ENCODE measurements at regions not wholly inside any gene's neighbourhood (a gene's known extent, or its start where the extent isn't known, plus 50 kb on each side); places are given as distances from the start of the nearest gene placed in this dataset.
A peak's percentile ranks its signal among the peaks of the same experiment; 100 is the strongest.
"Not testable (repeated sequence)": the region's sequence is repeated elsewhere in the genome, so short reads cannot be mapped to it uniquely, and the experiment has no call there.

DNA sequence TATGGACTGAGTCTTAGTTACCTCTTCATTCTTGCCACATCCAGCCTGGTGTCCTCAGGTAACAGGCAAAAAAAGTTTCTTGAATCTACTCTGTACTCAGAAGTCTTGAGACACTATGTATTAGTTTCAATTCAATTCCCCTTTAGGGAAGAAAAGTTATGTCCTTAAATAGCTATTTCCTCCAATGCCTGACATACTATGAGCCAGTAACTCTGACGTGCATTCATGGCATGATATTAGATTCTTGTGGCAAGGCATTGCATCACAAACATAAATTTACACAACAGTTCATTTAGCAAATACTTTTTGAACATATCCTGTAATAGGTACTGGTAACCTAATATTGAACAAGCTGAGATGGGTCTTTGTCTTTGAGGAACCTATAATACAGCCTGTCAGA, 109.3 kb upstream of the FOXB1 start:
- DNase-seq: no peak

DNA sequence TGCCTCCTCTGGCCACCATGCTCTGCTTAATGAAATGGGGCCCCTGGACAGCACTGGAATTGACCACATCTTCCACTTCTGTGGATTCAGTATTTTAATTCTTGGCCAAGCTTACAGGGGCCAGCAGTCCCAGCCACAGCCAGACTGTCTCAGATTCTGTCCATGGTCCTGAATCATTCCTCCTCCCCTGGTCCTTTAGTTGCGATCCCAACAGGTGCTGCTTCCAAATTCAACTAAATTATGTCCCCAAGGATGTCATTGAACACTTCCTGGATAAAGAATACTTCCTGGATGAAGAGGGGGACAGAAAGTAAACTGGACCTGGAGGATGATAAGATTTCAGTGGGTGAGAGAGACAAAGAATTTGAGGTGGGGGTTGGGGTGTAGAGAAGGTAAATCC, 111.1 kb upstream of the FOXB1 start:
- no peak for DNase-seq

DNA sequence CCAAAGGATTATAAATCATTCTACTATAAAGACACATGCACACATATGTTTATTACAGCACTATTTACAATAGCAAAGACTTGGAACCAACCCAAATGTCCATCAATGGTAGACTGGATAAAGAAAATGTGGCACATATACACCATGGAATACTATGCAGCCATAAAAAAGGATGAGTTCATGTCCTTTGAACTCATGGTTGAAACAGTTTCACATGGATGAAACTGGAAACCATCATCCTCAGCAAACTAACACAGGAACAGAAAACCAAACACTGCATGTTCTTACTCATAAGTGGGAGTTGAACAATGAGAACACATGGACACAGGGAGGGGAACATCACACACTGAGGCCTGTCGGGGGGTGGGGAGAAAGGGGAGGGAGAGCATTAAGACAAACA, 116.2 kb upstream of the FOXB1 start:
- not testable (repeated sequence) for DNase-seq

DNA sequence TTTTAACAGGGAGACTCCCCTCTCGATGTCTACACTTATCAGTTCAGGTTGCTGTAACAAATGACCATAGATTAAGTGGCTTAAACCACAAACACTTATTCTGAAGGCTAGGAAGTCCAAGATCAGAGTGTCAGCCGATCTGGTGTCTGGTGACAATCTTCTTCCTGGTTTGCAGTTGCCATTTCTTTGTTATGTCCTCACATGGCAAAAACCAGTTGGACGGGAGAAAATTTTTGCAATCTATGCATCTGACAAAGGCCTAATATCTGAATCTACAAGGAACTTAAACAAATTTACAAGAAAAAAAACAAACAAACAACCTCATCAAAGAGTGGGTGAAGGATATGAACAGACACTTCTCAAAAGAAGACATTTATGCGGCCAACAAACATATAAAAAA, 116.9 kb upstream of the FOXB1 start:
- no peak for DNase-seq

DNA sequence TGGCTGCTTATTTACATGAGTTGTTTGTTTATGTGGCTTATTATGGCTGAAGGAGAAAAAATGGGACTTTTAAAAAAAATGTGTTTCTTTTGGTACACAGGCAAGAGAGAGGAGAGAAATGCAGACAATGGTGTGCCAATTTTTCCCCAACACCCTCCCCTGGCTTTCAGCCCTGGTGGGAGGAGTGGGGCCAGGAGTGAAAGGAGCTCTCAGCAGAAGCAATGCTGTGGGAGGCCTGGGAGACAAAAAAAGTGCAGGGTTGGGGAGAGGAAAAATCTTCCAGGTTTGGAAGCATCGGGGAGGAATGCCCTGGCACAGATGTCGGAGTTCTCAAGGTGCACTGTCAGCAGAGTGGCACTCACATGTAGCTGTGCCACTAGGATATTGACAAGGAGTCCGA, 117.7 kb upstream of the FOXB1 start:
- no peak for DNase-seq

DNA sequence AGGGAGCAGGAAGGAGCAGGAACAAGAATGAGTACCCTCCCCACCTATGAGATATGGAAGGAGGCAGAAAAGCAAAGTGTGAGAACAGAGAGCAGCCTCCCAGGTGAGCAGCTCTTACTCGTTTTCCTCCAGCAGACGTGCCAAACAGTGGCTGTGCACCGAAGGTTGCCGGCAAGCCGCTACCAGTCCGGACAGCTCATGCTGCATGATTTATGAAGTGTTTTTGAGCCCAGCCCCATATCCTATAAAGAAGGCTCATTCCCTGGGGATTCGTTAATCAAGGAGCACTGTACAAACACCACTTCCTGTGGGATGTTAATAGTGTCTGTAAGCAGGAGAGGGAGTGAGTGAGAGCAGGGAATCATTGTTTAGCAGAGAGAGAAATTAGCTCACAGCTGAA, 118.3 kb upstream of the FOXB1 start:
- DNase-seq: no peak

DNA sequence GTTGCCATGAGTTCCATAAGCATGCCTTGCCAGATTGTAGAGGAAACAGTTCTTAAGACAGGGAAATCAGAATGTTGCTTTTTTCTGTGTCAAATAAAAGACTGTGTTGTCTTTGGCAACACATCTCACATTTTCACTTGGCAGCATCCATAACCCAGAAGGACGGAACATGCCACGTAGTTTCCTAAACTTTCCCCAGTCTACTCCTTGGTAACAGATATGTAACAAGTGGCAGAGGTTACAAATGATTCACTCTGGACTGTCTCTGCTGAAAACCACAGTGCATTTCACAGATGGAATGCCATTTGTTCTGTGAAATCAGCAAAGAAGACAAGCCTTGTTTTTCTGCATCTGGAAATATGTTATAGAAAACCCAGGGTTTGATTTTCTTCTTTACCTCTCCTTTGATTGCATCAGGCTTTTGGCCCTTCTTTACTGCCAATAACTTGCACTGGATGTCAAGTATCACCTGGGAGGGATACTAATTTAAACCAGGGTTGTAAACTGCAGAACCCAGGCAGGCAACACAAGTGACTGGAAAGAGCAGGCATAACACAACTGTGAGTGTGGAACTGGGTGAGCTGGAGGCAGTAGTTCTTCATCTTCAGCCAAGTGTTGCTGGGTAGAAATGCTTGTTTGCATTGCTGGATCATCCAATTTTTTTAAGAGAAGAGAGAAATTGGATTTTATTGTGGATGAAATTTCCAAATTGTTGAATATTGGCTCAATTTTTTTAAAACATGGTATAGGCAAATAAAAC, 124.4 kb upstream of the FOXB1 start:
- peak in 1 of 2 donors; percentile 22 for DNase-seq

DNA sequence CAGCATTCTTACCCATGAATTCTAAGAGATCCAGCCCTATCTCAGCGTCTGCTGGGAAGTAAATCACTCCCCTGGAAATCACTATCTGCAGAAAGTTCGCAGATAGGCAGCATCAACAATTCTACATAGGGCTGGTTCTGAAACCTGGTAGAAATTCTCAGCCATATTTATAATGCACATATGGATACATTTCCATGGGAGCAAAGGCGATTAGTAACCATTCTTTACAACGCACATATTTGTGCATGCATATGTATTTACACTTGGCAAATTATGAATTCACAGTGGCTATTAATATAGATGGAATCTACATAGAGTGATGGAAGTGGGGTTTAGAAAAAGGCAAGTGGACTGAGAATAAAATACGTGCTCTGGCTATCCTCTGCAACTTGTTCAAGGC, 128.0 kb upstream of the FOXB1 start:
- DNase-seq: no peak

DNA sequence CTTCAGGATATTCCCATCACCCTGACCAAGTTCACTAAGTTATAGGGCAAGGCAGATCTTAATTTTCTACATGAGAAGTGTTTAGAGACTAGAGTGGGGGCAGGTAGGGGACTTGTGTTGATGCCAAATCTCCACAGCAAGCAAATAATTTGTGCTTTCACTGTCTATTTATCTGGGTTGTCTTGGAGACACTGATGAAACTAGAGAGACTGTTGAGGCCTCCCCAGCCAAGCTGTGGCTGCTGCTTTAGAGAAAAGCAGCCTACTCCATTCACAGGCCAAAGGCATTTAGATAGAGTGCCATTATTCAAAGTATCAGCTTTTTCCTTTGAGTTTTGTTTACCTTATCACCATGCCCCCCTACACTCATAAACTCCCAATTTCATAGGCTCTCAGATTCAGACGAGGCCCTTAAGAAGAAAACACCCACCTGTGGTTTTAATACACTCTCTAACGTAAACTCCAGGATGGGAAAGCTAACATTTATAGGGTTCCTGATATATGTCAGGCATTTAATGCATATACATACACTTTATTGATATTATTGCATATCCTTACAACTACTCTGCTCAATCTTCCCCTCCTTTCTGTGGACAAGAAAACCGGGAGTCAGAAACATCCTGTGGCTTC, 130.4 kb upstream of the FOXB1 start:
- no peak for DNase-seq

DNA sequence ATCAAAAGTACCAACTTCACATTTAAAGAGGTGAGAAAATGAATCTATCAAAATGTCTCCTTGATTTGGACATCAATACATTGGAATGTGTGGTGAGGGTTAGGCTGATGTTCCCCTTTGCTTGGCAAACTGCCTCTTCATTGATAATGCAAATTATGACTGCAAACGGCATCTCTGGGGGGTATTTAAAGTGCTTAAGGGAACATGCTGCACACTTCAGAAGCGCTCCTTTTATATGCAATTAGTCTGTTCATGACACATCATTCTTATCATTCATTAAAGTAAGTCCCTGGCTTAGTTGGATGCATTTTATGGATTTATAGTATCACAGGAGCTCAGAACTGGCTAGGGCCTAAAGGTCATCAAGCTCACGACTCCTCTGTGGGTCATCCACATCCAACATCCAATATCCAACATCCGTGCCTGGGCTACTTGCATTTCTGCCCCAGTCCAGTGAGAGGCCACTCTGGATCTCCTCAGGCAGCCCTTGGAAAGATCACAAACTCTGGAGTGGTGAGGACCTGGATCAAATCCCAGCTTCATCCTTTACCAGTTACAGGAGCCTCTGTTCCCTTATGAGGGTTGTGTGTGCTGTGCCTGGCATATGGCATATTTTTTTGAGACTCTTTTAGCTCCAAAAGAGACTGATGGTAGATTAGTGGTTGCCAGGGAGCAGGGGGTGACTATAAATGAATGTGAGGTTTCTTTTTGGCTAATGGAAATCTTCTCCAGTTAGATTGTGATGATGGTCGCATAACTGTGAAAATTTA, 136.8 kb upstream of the FOXB1 start:
- no peak for DNase-seq

DNA sequence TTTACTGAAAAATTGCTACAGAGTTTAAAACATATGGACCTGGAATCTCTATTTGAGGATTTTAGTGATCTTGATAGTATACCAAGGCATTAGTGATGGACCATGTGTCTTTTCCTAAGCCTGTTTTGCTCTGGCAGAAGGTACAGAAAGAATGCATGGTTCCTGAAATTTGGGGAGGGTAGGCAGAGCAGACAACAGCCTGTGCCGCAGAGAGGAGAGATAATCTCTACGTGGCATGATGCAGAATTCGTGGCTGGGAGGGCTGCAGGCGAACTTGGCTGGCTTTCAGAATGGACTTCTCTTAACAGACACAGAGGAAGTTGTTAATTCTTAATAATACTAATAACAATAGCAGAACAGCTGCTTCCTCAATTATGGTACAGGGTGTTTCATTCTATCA, 137.5 kb upstream of the FOXB1 start:
- DNase-seq: no peak

DNA sequence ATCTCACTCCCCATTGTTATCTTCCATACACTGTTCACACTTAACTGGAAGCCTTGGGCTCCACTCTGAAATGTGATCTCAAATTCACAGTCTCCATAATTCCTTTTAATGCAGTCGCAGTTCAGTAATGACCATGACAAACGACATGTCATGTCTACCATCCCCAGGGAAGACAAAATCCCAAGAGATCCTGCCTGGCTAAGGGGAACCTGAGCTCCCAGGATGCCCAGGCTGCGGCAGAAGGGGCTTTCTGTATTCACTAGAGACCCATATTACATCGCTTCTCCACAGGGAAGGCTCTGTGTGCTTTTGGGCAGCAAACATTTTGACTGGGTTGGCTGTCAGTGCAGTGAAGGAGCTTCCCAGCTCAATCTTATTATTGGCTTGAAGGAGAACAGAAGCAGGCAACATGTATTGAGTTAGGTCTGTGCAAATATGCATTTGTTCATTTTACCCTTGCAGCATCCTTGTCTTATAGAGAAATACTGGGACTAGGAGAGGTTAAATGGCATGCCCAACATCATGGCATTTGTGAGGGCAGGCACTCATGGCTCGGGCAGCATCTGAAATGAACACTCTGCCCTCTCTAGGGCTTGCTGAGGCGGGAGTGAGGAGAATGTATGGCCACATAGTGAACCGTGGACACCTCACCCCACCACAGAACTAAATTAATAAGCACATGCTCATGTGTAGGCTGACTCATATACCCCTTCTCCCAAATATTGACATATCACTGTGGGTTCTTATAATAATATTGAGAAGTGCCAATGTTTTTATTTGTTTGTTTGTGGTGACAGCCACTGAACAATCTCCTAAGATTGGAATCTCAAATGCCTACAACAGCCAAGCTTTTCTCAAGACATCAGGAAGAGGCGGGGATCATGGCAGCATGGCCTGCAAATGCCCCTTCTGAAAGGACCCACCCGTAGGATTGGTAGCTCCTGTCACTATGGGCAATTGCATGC, 141.6 kb upstream of the FOXB1 start:
- no peak for DNase-seq

DNA sequence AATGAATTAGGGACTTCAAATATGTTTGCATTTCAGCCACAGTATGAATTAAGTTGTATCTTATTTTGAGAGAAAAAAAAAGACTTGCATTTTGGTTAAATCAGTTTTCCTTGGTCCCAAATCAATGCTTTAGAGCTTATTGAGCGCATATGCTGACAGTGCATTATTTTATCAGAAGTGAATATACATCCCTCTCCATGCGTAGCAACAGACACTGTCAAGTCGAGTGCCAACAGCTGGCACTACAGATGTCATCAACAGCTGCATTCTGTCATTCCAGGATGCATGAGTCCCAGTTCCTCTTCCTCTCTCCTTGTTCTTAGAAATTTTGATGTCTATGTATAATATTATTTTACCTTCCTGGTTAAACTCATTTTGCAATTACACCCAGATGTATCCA, 156.1 kb upstream of the FOXB1 start:
- DNase-seq: no peak

DNA sequence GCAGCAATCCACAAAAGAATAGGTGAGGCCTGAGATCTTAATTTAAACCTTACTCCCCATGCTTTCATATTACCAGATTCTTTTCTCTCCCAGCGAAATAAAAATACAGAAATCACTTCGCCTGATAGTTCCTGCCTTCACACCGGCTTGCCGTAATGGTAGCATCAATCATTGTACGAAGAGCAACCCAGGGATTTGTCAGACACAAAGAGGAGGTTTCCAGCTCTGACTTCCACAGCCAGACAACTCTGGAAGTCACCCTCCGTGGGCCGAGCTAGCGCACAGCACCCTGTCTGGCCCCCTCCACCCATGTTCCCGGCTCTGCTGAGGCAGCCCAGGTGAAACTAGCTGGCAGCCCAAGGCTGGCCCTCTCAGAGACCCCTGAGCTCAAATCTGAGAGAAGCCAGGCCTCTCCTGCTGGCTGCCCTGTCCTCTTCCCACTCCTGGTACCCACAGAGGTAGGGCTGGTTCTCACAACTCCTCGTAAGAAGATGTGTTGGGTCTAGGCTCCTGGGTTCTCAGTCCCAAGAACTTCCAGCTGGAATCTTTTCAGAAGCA, 156.9 kb upstream of the BNIP2 start:
- DNase-seq: no peak

DNA sequence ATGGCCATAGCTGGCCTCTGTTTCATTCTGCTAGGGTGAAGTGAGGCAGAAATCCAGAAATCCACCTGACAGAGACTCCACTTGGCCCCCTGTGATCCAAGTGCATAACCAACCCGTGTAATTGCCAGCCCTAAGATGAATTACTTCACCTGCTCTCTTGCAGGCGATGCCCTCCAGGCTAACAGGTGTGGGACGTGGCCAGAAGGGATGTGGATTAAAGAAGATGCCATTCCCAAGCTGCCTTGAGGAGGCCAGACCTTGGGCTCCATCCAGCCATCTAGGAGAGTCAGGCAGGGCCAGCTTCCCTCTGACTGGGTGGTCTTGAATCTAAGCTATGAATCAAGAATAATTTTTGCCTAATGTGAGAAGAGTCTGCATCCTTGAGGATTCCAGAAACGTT, 154.5 kb upstream of the BNIP2 start:
- no peak for DNase-seq

DNA sequence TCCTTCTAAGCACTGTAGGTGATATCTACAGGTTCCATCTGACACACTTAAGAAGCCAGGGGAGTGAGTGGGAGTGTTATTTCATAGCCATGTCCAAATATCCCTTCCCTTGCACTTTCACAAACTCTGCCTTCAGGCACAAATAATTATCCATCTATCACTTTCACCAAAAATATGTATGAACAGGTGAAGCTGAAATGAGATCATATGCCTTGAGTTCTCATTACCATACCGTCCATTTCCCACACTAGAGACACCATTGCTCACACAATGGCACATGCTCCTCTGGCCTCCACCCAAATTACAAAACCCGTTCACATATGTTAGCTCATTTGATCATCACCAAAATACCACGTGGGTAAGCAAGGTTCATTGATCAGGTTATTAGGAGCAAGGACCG, 151.9 kb upstream of the BNIP2 start:
- DNase-seq: no peak

DNA sequence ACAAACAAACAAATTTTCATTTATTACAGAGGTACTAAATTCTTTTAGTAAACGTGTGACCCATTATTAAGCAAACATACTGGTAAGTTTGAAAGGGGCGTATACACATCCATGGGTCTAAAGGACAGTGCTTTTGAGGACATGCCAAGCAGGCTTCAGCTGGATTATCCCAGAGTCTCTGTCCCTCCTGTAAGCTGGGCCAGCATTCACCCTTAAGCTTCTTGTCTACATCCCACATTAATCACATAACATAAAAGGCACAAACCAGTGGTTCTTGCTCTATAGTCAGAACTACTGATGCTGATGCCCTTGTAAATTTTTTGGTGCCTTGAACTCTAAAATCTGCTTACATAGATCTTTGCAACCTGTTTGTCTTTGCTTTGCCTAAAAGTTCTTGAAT, 150.8 kb upstream of the BNIP2 start:
- no peak for DNase-seq

DNA sequence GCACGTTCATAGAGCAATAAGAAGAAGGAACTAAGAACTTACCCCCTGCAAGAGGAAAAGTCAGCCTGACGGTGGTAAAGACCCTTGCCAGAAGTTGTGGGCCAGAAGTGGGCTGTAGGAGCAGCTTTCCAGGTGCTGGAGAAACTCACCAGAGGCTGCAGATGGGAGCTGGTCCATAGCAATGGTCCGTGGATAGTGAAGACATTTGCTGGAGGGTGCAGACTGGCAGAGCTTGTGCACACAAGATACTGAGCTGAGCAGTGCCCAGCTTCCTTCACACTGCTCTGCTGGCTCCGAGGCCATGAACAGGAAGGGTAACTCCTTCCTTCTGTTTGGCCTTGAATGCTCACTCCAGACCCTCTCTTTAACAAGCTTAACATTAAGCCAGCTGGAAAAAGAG, 149.8 kb upstream of the BNIP2 start:
- no peak for DNase-seq

DNA sequence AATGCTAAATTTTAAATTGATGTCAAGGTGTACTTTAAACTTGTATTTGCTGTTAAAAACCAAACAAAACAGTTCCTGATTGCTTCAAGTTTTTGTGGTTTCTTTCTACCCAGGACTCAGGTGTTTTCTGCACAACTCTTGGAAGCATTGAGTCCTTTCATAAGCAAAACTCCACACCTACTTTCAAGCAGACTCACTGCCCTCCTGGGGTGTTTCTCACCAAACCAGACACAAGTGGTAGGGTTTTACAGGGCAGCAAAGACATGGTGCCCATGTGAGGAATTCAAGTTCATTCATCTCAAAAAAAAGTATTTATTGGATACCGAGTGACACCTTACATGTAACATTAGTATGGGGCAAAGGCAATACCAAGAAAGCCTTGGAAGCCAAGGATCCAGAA, 146.7 kb upstream of the BNIP2 start:
- no peak for DNase-seq

DNA sequence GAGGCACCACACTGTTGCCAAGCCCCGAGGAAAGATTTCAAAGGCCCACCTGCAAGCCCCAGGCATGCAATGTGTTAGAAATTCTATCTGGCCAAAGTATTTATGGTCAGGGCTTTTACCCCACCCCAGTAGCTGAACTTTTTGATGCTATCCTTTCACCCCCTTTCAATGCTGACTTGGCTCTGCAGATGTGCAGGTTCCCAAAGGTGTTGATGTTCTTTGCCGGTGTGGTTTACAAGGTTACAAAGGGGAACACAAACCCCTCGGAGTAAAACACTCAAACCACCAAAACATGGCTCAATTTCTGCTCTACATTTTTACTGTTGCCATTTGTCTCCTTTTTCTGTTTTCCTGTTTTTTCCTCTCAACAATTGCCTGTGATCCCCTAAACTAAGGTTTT, 145.4 kb upstream of the BNIP2 start:
- no peak for DNase-seq

DNA sequence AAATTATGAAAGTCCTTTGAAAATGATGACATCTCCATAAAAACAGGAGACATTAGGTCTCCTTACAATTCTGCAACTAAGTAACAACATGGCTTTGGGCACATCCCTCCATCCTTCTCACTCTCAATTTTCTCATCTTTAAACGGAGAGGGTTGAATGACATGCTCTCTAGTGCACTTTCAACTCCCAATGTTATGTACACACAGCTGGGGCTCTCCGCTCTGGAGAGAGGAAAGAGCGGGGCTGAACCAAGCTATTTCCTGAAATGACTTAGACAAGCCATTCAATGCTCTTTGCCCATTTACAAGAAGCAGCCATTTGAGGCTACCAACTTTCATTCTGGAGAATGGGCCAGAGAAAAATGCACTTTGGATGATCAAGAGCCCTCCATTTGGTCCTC, 144.2 kb upstream of the BNIP2 start:
- DNase-seq: no peak

DNA sequence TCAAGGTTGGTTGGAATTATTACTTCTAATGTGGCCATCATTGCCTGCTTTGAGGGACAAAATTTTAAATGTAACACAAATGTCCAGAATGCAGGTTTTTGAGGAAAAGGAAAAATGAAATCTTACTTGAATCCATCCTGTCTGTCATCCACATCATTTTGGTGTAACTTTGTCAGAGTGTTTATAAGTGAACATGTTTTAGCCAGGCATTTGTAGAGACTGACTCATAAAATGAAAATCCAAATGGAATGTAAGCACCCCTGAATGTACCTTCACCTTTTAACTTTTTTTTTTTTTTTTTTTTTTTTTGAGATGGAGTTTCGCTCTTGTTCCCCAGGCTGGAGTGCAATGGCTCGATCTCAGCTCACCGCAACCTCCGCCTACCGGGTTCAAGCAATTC, 141.8 kb upstream of the BNIP2 start:
- no peak for DNase-seq

DNA sequence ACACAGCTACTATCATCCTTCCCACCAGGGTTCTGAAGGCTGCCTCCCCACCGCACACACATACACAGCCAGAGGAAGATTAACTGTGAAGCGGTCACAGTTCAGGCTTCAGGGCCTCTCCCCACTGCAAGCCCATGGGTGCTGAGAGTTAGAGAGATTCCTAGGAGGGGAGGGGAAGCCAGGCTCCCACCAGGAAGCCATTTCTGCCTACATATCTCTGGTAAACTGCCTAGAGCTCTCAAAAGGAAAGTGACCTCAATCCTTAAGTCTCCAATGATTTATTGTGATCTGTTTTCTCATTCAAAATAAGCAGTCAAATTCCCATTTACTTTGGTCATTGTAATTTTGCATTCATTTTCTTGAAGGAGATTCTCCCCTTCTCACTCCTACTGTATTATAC, 141.0 kb upstream of the BNIP2 start:
- no peak for DNase-seq

All from hippocampal formation (tissue), 2 donors.